HG02970 (cell line): ENCODE measurements at regions not wholly inside any gene's neighbourhood (a gene's known extent, or its start where the extent isn't known, plus 50 kb on each side); places are given as distances from the start of the nearest gene placed in this dataset.

Experiments used
- ATAC-seq: cut with Tn5 transposase; IDR thresholded peaks from one replicate; pipeline ENCODE4 v1.9.1; 2021; ENCODE audit warnings: mild to moderate bottlenecking, moderate library complexity, moderate number of reproducible peaks; ENCODE audit not compliant: unreplicated experiment, low FRiP score

GRCh38 chr2:19687017-19687659 is 214.6 kb downstream of the TTC32 start:
- ATAC-seq, result no peak

GRCh38 chr2:19686439-19686838 is 215.3 kb downstream of the TTC32 start:
- ATAC-seq, result no peak

GRCh38 chr2:19685731-19686130 is 216.1 kb downstream of the TTC32 start:
- ATAC-seq, result no peak

- ATAC-seq, result no peak
Observed at GRCh38 chr2:19684516-19684915, 217.3 kb downstream of the TTC32 start.

- no peak for ATAC-seq
Observed at GRCh38 chr2:19683556-19683955, 218.2 kb downstream of the TTC32 start.

GRCh38 chr2:19682493-19682892 is 219.3 kb downstream of the TTC32 start:
- ATAC-seq, result no peak

- no peak for ATAC-seq
Observed at GRCh38 chr2:19677825-19678518, 223.8 kb downstream of the TTC32 start.

GRCh38 chr2:19677215-19677777 is 224.5 kb downstream of the TTC32 start:
- ATAC-seq, result no peak

- ATAC-seq, result no peak
Observed at GRCh38 chr2:19676770-19677169, 225.0 kb downstream of the TTC32 start.

GRCh38 chr2:19675856-19676460 is 225.8 kb downstream of the TTC32 start:
- no peak for ATAC-seq

- ATAC-seq, result no peak
Observed at GRCh38 chr2:19675003-19675629, 226.7 kb downstream of the TTC32 start.

- ATAC-seq, result no peak
Observed at GRCh38 chr2:19674051-19675002, 227.5 kb downstream of the TTC32 start.

- no peak for ATAC-seq
Observed at GRCh38 chr2:19673213-19673791, 228.5 kb downstream of the TTC32 start.

GRCh38 chr2:19671916-19672315 is 229.9 kb downstream of the TTC32 start:
- no peak for ATAC-seq

- no peak for ATAC-seq
Observed at GRCh38 chr2:19671311-19671710, 230.5 kb downstream of the TTC32 start.

- no peak for ATAC-seq
Observed at GRCh38 chr2:19670303-19670702, 231.5 kb downstream of the TTC32 start.

- ATAC-seq, result no peak
Observed at GRCh38 chr2:19669559-19669958, 232.2 kb downstream of the TTC32 start.

GRCh38 chr2:19669126-19669525 is 232.7 kb downstream of the TTC32 start:
- ATAC-seq, result no peak

- ATAC-seq, result no peak
Observed at GRCh38 chr2:19667536-19667949, 234.2 kb downstream of the TTC32 start.

GRCh38 chr2:19667085-19667484 is 234.7 kb downstream of the TTC32 start:
- ATAC-seq, result no peak
